Smooth muscle cell (in vitro differentiated cells): ENCODE measurements at regions not wholly inside any gene's neighbourhood (a gene's known extent, or its start where the extent isn't known, plus 50 kb on each side); places are given as distances from the start of the nearest gene placed in this dataset.

Source experiments
- DNase-seq: peaks from one replicate; lab custom pipeline; 2025; ENCODE audit not compliant: unreplicated experiment; lab: John Stamatoyannopoulos, UW
- H2AFZ ChIP-seq: fragments of 200-600 bp; sonication (generic); 2 replicates; pipeline ENCODE4 v1.6.0; 2016; ENCODE audit warnings: antibody characterized with exemption, low read depth, mild to moderate bottlenecking
- H3F3A ChIP-seq: fragments of 200-600 bp; sonication (generic); 2 replicates; pipeline ENCODE4 v1.6.0; 2017; ENCODE audit warnings: antibody characterized with exemption, low read depth
- H3K27ac ChIP-seq: fragments of 200-600 bp; sonication (generic); 2 replicates; pipeline ENCODE4 v1.5.1; 2016; ENCODE audit warnings: low read depth, mild to moderate bottlenecking
- H3K27me3 ChIP-seq: fragments of 200-600 bp; sonication (generic); 2 replicates; pipeline ENCODE4 v1.6.1; 2016; ENCODE audit warnings: low read depth, mild to moderate bottlenecking
- H3K36me3 ChIP-seq: fragments of 200-600 bp; sonication (generic); 2 replicates; pipeline ENCODE4 v1.5.1; 2016; ENCODE audit warnings: low read depth
- H3K4me1 ChIP-seq: fragments of 200-600 bp; sonication (generic); 2 replicates; pipeline ENCODE4 v1.5.1; 2016; ENCODE audit warnings: low read depth
- H3K4me2 ChIP-seq: fragments of 200-600 bp; sonication (generic); 2 replicates; pipeline ENCODE4 v1.6.0; 2016; ENCODE audit warnings: mild to moderate bottlenecking
- H3K4me3 ChIP-seq: fragments of 200-600 bp; sonication (generic); 2 replicates; pipeline ENCODE4 v1.5.1; 2016; ENCODE audit warnings: mild to moderate bottlenecking
- H3K79me2 ChIP-seq: fragments of 200-600 bp; sonication (generic); 2 replicates; pipeline ENCODE4 v1.6.0; 2016; ENCODE audit warnings: low read depth, mild to moderate bottlenecking
- H3K9ac ChIP-seq: fragments of 200-600 bp; sonication (generic); 2 replicates; pipeline ENCODE4 v1.6.0; 2016; ENCODE audit warnings: low read depth
- H3K9me3 ChIP-seq: fragments of 200-600 bp; sonication (generic); replicated peaks from 2 replicates; pipeline ENCODE4 v1.5.1; 2016; ENCODE audit warnings: low read depth
- H4K20me1 ChIP-seq: fragments of 200-600 bp; sonication (generic); 2 replicates; pipeline ENCODE4 v1.6.0; 2016; ENCODE audit warnings: low read depth
- CTCF ChIP-seq: fragments of 200-600 bp; sonication (generic); IDR thresholded peaks from 2 replicates; pipeline ENCODE4 v1.5.1; 2017; ENCODE audit warnings: borderline replicate concordance, mild to moderate bottlenecking, antibody characterized with exemption; ENCODE audit not compliant: insufficient read depth, poor library complexity, severe bottlenecking
- WGBS: methylation state at CpG from one replicate; pipeline ENCODE4 v1.1.7; 2016; ENCODE audit warnings: low lambda C conversion rate; 5-methylcytosine and 5-hydroxymethylcytosine counted together

- no peaks in the 10 kb centered on the region for H4K20me1 ChIP-seq
- no peak for TF ChIP-seq CTCF
- H3K9ac ChIP-seq: no peak overlapping the region
- peaks cover 6% of the 10 kb centered on the region for H3K9me3 ChIP-seq
- H3K27ac ChIP-seq: no peak overlapping the region
- no peaks in the 10 kb centered on the region for H3K4me1 ChIP-seq
- WGBS: 92% methylated on average over 8 of the region's 8 CpGs
- no peaks in the 10 kb centered on the region for H3F3A ChIP-seq
- H3K79me2 ChIP-seq: no peaks in the 10 kb centered on the region
- H3K4me3 ChIP-seq: no peak overlapping the region
- no peak overlapping the region for H2AFZ ChIP-seq
- H3K4me2 ChIP-seq: no peak overlapping the region
- H3K36me3 ChIP-seq: no peaks in the 10 kb centered on the region
- H3K27me3 ChIP-seq: no peaks in the 10 kb centered on the region
- DNase-seq: no peak
Measured at GRCh38 chr2:21484643-21485042, 360.9 kb downstream of the TDRD15 start.

GRCh38 chr2:21486445-21486844, 362.7 kb downstream of the TDRD15 start:
- no peak overlapping the region for H2AFZ ChIP-seq
- DNase-seq: no peak
- H3K36me3 ChIP-seq: no peaks in the 10 kb centered on the region
- H3K9ac ChIP-seq: no peak overlapping the region
- H3K79me2 ChIP-seq: no peaks in the 10 kb centered on the region
- no peak overlapping the region for H3K27ac ChIP-seq
- H3K27me3 ChIP-seq: no peaks in the 10 kb centered on the region
- no peak for TF ChIP-seq CTCF
- no peak overlapping the region for H3K4me3 ChIP-seq
- H3K4me2 ChIP-seq: no peak overlapping the region
- H3K4me1 ChIP-seq: no peaks in the 10 kb centered on the region
- H3F3A ChIP-seq: no peaks in the 10 kb centered on the region
- peaks cover 6% of the 10 kb centered on the region for H3K9me3 ChIP-seq
- H4K20me1 ChIP-seq: no peaks in the 10 kb centered on the region
- 85% methylated on average over 2 of the region's 2 CpGs for WGBS

- Histone ChIP-seq H3K27ac (no peak overlapping the region), H3K27me3 (no peaks in the 10 kb centered on the region), H3K4me3 (no peak overlapping the region), H4K20me1 (no peaks in the 10 kb centered on the region), H3F3A (no peaks in the 10 kb centered on the region), H3K4me1 (no peaks in the 10 kb centered on the region), H3K9me3 (peaks cover 6% of the 10 kb centered on the region), H3K79me2 (no peaks in the 10 kb centered on the region), H3K9ac (no peak overlapping the region), H3K36me3 (no peaks in the 10 kb centered on the region), H3K4me2 (no peak overlapping the region), H2AFZ (no peak overlapping the region)
- DNase-seq: no peak
- no peak for TF ChIP-seq CTCF
- WGBS: 88% methylated on average over 3 of the region's 3 CpGs
Measured at GRCh38 chr2:21489080-21489479, 365.3 kb downstream of the TDRD15 start.

- Histone ChIP-seq H3K4me1 (no peaks in the 10 kb centered on the region), H3K4me2 (no peak overlapping the region), H3K36me3 (no peaks in the 10 kb centered on the region), H3K27ac (no peak overlapping the region), H4K20me1 (no peaks in the 10 kb centered on the region), H3K9me3 (no peaks in the 10 kb centered on the region), H3K79me2 (no peaks in the 10 kb centered on the region), H3K27me3 (no peaks in the 10 kb centered on the region), H3K9ac (no peak overlapping the region), H3F3A (no peaks in the 10 kb centered on the region), H3K4me3 (no peak overlapping the region), H2AFZ (no peak overlapping the region)
- WGBS: 83% methylated on average over 4 of the region's 4 CpGs
- TF ChIP-seq CTCF: no peak
- DNase-seq: no peak
Measured at GRCh38 chr2:21498016-21498415, 374.2 kb downstream of the TDRD15 start.
